GM20000 (cell line): ENCODE measurements at regions not wholly inside any gene's neighbourhood (a gene's known extent, or its start where the extent isn't known, plus 50 kb on each side); places are given as distances from the start of the nearest gene placed in this dataset.

Experiments
- DNase-seq: peaks from one replicate; pipeline ENCODE4 v3.0.0; 2012; ENCODE audit warnings: low spot score
- CTCF ChIP-seq: IDR thresholded peaks from 2 replicates; pipeline ENCODE4 v1.5.1; 2012; ENCODE audit warnings: mild to moderate bottlenecking, control low read depth; ENCODE audit errors: extremely low read depth, missing control alignments

DNA sequence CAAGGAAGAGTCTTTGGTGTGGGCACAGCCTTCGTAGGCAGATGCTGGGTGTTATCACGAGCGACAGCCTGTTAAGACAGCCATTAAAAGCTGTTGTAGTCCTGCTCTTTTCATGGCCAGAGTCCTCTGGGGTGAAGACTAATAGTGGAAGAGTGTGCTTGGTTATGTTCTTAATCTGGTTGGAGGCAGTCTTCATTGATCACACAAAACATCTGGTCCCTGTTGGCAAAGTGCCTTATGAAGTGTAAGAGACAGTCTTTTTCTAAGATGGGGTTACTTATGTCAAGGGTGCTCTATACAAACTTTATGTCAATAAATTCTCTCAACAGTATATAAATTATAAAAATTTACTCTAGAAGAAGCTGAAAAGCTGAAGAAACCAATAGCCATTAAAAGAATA, 280.4 kb downstream of the CAAP1 start:
- DNase-seq: no peak
- TF ChIP-seq CTCF: no peak

DNA sequence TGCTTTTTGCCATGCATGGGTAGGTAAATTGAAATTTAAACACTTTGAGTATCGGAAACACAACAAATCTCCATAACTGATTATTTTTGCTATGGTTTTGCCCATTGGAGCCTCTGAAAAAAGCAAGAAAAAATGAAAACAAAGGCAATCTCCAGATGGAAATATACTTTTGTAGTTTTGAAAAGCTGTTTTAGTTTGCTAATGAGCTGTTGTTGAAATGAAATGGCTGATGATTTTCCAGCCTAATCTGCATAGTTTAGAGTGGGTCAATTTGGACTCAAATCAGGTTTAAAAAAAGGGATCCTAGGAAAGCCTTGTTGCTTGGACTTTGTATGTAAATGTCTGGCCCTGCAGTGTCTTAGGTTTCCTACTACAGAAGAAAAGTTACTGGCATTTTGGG, 285.8 kb downstream of the CAAP1 start:
- no peak for DNase-seq
- TF ChIP-seq CTCF: no peak

GRCh38 chr9:26605367-26605766, 287.2 kb downstream of the CAAP1 start:
- no peak for DNase-seq
- TF ChIP-seq CTCF: no peak

DNA sequence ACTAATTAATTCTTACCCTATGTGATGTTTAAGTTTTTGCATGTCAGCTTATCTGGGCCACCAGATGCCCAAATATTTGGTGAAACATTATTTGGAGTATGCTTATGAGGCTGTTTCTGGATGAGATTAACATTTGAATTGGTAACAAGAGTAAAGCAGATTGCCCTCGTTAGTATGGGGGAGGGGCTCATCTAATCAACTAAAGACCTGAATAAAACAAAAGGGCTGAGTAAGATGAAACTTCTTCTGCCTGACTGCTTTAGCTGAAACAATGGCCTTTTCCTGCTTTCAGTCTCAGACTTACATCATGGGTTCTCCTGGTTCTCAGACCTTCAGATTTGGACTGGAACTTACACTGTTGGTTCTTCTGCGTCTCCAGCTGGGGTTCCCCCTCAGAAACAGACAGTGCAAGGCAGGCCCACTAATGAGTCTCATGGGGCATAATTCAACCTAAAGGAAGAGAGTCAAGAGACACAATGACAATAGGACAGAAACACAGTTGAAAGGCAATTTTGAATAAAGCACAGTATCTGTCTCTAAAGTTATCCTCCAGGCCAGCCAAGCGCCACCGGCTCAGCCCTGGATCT, 288.4 kb downstream of the CAAP1 start:
- TF ChIP-seq CTCF: no peak
- no peak for DNase-seq

GRCh38 chr9:26603617-26604016, 289.0 kb downstream of the CAAP1 start:
- TF ChIP-seq CTCF: no peak
- DNase-seq: no peak

- no peak for DNase-seq
- TF ChIP-seq CTCF: no peak
These were observed 295.0 kb downstream of the CAAP1 start for GRCh38 chr9:26597542-26598149.

- TF ChIP-seq CTCF: no peak
These were observed 313.5 kb downstream of the CAAP1 start for GRCh38 chr9:26579056-26579455.

More at GRCh38 chr9:26579056-26579455, 313.5 kb downstream of the CAAP1 start:
- no peak for DNase-seq
